Urothelium cell line (cell line): ENCODE measurements at regions not wholly inside any gene's neighbourhood (a gene's known extent, or its start where the extent isn't known, plus 50 kb on each side); places are given as distances from the start of the nearest gene placed in this dataset.

Source experiments
- DNase-seq: peaks from one replicate; pipeline ENCODE4 v3.0.0; 2011; ENCODE audit warnings: low spot score, mixed read lengths
- FAIRE-seq: peaks from 2 replicates; lab custom pipeline; 2011; peaks lifted over from hg19 to GRCh38; lab: Jason Lieb, UNC

DNA sequence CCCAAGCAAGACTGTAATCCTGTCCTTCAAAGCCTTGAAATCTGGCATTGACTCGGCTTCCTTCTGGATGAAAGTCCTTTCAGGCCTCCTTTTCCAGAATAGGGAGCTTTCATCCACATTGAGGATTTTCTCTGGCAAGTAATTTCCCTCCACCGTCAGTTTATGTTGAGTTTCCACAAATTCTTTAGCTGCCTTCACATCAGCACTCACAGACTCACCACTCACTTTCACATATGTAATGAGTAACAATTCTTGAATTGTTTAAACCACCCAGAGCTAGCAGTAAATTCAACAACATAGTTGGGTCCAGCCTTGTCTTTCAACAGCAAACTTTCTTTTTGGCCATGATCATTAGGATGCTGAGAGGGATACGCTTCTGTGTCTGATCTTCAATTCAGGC, 84.3 kb upstream of the PRDM11 start:
- FAIRE-seq (no peak), DNase-seq (no peak)

DNA sequence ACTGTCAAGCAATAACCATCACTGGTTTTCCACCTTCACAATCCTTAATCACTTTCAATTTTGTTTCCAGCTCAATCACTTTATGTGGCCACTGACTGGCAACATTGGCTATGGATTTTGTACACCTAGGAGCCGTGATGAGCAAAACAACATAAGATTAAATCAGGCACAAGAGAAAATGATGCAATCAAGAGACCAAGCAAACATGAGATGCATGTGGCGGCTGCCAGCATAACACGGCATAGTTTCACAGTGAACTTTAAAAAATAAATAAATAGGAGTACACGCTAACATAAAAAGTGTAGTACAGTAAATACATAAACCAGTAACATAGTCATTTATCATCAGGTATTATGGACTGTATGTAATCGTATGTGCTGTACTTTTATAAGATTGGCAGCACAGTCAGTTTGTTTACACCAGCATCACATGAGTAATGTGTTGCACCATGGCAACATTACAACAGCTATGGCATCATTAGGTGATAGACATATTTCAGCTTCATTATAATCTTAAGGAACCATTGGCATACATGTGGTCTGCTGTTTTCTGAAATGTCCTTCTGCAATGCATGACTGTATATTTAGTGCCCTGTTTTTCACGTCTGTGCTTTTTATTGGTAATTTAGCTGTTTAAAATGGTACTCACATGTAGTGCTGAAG, 83.3 kb upstream of the PRDM11 start:
- FAIRE-seq (no peak), DNase-seq (no peak)

DNA sequence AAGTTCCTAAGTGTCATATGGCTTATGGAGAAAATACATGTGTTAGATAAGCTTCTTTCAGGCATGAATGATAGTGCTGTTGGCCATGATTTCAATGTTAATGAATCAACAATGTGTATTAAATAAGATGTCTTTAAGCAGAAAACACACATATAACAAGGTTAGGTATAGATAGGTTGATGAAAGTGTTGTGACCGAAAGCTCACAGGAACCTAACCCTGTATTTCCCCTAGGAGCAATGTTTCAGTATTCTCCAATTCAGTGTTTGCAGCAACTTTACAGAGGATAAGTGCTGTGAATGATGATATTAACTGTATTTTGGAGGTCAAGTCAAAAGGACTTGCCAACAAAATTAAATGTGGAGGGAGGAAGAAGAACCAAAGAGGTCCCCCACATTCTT, 82.8 kb upstream of the PRDM11 start:
- FAIRE-seq (no peak), DNase-seq (no peak)

DNA sequence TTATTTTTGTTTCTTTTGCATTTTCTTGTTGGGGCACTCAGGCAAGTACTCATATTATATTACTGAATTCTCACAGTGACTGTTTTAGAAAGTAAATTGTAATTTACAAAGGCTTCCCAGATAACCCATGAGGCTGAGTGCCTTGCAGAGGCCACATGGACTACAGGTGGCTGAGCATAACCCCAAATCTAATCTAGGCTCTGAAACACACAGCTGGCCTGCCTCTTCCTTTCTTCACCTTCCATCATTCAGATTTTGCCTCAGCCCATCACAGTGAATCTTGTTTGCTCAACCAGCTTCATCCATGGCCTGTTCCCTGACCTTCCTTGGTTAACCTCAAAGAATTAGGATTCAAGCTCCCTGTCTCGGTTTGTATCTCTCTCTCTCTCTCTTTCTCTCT, 78.5 kb upstream of the PRDM11 start:
- DNase-seq (no peak), FAIRE-seq (no peak)

DNA sequence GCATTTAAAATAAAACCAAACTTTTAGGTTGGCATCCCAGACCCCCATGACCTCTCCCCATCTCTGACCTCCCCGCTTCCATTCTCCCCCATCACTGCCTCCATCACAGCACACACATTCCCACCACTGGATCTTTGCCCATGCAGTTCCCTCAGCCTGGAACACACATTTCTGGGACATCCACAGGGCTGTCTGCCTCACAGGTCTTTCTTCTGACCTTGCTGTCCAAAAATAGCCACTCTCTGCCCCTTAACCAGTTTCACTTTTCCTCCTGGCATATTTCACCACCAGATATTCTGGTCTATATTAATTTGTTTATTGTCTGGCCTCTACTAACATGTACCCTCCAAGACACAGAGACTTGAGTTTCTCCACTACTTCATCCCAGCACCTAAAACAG, 75.2 kb upstream of the PRDM11 start:
- FAIRE-seq (no peak), DNase-seq (no peak)

DNA sequence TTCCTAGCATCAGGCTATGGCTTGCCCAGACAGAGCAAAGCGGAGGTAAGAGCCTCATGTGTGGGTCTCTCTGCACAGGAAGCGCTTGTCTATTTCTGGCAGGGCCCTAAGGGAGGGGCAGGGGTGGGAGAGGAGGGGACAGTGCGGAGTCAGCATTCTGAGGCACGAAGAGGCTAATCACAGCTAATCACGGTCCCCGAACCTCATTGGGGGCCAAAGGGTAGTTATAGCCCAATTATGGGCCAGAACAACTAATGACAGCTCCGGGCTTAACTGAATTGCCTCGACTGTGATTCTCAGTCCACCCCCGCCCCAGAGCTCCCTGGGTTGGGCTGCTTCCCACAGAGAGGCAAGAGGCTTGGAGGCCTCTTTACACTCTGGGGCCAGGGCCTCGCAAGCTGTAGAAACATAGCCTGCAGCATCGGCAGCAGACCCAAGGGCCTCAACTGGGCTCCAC, 72.7 kb upstream of the PRDM11 start:
- FAIRE-seq (no peak), DNase-seq (no peak)

DNA sequence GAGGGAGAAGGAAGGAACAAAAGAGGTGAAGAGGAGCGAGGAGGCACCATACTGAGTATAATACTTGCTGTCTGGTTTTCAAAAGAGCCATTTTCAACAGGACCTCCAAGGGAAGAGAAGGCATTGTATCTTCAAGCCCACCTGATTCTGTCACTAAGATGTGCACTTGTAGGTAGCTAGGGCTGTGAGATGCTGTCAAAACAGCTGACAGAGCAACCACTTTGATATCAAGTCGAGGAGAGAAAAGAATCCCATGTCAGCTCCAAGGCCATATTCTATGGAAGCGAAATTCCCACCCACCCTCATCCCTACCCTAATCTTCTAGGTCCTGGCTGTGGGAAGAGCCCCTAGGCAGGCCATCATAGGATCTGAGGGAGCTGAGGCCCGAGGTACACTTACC, 70.9 kb upstream of the PRDM11 start:
- no peak for DNase-seq
- FAIRE-seq = no peak

DNA sequence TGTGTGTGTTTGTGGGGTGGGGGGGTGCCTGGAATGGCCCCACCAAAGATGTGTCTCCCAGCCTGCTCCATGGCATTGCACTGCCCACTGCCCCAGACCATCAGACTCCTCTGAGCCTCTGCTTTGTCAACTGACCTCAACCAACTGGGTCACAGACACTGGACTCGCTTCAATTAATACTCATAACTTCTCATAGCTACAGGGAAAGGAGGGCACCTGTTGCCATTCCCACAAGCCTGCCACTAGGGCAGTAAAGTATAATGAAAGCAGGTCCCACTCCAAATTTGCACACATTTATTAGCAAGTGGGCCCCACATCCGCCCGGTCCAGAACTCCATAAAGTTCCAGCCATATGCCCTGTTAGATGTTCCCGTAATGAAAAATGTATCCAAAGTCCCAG, 70.5 kb upstream of the PRDM11 start:
- no peak for FAIRE-seq

DNA sequence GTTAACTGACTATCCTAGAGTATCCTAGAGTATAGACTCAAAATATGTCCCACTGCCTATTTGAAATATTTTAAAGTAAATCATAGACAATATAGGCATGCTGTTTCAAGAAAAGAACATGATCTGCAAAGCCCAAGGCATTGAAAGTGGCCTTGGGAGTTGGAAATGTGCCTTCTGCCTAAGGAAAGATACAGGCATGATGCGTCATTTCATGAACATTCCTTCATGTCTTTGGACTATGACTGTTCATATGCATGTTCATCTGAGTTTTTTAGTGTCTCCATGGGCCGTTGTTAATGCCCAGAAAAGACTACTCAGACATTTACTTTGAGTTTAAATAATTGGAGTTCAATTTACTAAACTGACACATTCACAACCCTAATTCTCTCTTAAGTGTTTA, 69.7 kb upstream of the PRDM11 start:
- FAIRE-seq (no peak), DNase-seq (no peak)

More for the DNA sequence above, 70.5 kb upstream of the PRDM11 start:
- DNase-seq = no peak

DNA sequence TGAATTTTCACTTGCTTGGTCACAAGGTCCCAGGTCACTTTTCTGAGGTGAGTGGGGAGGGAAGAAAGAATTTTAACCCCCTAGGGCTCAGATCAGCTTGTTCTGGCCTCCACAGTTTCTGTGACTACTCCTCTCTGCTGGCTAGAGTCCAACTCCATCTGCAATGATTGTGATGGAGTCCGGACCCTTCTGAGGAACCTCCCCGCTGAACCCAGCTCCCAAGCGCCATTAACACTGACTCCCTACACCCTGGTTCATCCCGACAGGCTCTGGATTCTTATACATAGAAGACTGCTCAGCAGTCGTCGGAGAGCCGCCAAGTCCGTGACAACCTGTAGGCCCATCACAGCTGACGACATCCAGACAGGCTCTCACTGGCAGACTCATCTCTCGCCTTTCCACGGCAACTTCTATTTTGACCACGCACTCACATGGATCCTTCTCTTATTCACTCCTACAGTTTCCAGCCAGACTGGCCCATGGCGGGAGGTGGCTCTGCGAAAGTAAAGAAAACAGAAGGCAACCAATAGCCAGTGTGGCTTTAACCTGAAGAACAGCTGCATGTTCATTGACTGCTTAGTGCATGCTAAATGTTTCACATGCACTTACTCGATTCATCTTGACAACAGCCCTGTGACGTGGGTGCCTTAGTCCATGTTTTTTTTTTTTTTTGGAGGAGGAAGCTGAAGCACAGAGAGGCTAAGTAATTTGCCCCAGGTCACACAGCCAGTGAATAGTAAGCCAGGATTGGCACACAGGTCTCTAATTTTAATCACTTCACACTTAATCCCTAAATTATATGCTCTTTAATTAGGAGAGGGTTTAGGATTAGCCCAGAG, 68.0 kb upstream of the PRDM11 start:
- FAIRE-seq = no peak
- no peak for DNase-seq

DNA sequence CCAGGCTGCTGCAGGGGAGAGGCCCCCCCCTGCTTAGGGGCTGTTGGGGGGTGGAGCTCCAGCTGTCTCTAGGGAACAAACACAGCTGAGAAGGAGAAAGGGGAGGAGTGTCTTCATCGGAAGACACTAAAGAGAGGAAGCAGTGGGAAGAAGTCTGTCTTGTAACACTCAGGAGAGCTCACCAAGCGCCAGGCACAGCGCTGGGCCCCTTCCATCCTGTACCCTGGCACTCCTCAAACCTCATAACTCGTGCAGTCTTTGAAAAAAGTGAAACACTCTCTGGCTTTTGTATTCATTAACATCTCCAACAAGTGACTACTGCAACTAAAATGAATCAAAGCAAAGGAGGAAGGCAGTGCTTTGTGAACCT, 67.4 kb upstream of the PRDM11 start:
- peak; percentile 21 for DNase-seq
- FAIRE-seq = no peak

DNA sequence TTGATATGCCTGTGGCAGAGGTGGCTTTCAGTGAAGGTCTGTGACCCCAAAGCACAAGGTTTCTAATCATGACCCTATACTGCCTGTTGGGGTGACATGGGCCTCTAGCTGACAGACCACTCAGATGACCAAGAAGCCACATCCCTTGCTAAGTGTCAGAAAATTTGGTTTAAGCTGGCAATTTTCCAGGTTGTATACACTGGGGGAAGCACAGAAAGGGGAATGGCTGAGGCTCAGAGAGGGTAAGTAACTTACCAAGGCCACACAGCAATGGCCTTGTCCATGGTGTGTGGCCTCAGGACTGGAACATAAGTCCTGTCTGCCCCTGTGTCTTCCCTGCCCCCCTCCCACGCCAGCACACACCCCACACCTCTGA, 66.9 kb upstream of the PRDM11 start:
- FAIRE-seq = no peak
- no peak for DNase-seq

DNA sequence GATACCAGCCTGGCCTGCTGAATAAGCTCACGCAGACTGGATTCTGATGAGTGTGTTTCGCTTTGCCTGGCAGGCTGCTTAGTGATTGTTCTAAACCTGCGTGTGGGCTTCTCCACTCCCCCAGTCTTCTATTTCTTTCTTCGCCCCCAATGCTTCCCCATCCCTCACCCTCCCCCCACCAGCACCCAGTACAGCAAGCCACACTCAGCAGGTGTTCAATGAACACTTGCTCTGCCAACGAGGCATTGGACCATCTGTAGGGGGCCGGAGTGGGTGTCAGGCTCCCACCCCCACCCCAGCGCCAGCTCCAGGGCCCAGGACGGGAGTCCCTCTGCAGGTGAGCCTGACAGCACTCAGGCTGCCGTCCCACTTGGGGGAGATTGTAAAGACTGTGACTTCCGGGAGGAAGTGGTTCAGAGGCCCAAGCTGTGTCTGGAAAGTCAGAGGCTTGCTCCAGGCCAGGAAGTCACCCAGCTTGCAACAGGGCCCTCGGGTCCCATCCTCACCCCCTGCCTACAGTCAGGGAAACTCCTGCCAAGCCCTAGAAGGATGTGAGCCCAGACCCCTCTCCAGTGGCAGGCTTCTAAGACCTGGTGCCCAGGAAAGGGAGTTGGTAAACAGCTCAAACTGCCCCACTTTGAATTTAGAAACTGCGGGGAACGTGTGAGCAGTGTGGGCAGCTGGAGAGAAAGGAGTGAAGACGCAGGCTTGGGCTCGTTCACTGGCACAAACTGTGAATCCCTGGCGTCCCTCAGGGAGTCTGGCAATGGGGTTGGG, 66.3 kb upstream of the PRDM11 start:
- FAIRE-seq (no peak), DNase-seq (no peak)

DNA sequence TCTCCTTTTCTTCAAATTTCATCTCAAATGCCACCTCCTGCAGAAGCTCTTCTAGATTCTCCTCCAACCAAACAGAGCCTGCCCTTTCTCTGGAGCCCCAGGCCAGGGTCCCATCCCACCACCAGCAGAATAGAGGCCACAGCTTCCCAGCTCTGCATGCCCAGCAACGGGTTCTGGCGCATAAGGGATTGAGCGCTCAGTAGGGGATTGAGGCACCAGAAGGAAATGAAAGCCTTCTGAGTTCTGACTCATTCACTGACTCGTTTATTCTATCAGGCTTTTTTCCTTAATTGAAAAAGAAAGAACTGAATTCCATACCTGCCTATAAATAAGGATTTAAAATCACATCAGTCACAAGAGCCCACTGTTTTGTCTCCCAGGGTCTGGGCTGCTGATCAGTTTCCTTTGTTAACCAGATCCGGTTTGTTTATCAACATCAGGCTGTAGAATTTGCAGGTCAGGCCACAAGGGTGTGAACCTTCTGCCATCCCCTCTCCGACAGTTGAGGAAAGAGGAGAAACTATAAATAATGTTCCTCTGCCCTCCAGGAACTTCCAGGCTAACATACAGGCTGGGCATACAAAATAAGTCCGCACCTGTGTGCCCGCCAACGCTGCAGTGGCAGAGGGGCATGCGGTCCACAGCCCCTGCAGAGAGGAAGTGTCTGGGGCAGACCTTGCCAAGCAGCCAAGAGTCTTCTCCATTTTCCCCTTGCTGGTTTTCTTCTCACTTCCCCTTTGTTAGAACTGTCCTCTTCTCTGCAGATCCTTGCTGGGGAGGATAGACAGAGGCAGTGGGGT, 63.5 kb upstream of the PRDM11 start:
- FAIRE-seq (no peak), DNase-seq (no peak)

DNA sequence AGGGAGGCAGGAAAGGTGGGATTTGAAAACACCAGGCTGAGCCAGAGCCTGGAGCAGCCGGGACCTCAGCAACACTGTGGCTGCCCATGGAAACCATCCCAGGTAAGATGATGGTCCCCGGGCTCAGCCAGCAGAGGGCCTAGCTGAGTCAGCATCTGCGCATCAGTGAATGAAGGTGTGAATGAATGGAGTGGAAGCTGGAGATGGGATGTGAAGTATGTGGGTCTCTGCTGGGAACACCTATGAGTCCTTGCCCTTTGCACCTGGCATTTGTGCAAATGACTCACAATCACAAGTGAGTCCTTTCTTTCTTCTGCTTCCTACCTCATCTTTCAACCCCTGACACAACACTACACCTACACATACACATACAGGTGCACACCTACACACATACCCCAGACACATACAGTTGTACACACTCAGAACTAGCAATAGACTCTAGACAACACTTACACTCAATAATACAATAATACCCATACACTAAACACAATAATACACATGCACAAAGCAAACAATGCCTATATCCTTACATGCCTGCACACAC, 62.8 kb upstream of the PRDM11 start:
- DNase-seq (peak; percentile 26), FAIRE-seq (no peak)

DNA sequence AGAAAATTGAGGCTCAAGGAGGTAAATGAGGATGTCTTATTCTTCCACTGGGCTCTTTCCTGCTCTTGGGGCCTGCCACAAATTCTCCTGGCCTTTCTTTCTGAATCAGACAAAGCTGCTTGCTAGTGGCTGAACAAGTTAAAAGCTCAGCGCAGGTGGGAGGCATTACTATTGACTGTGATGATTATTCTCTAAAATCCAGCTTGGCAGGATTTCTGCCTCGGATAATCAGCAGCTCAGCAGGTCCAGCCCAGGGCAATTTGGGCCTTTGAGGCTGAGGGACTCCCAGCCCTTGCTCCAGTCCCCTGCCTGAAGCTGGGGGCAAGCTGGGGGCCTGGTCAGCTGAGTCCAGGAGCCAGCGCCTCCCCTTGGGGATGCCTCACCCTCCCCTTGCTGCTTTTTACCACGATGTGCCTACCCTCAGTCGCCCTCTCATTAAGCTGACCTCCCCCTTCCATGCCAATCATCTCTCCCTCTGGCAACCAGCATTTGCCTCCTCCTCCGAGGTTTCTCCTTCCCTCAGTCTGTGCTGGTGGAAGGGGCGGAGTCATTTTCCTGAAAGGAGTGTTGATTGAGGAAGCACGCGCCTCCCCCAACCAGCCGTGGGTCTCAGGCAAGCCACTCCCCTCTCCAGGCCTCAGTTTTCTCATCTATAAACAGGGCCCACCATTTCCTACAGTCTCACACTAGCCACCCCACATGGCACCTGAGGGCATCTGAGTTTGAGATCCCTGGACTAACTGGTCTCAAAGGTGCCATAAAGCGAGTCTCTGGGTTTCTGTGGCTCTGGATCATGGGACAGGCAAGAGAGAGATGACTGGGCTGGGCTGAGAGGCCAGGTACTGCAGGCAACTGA, 60.6 kb upstream of the PRDM11 start:
- FAIRE-seq = no peak

DNA sequence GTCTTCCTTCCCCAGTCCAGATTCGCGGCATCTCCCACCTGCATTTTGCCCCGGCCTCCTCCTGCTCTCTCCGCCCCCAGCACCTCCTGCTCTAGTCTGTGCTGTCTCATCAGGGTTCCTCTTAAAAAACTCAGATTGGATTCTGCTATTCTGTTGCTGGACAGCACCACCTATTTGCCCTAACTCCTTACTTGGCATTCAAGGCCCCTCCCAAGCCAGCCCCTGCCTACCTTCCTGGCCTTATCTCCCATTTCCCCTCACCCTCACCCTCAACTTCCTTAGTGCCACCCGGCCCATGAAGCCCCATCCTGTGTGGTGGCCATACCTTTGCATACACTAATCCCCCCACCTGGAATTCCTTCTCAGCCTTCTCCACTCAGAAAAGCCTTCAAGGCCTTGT, 59.9 kb upstream of the PRDM11 start:
- FAIRE-seq (no peak), DNase-seq (no peak)

More for the DNA sequence above, 60.6 kb upstream of the PRDM11 start:
- DNase-seq = no peak

DNA sequence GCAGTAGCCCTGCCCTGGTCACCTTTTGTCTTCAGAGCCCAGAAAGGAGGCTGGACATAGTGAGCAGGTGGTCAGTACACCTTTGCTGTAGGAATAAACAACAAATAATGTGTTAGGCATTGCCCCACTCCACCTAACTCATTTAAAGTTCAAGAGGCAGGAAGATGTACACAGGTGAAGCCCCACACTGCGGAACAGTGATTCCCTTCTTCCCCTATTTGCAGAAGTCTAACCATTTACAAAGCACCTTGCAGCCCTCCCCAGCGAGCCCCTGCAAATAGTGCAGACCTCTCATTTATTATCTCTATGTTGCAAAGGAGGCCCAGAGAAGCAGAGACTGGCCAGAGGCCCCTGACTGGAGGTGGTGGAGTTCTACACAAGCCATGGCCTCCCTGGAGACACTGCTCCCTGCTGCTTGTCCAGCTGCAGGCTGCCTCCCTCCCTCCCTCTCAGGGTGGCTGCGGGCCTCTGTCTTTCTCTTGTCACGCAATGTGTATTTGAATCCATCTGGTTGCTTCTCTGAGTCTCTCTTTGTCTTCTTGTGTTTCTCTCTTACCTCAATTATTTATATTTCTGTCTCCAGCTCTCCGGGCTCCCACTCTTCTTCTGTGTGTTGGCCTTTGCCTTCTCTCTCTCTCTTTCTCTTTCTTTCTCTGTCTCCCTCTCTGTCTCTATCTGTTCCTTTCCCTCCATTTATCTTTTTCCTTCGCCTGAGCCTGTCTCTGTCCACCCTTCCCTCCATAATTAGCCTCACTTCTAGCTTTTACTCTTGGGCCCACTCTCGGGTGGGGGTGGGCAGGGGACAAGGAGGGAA, 59.1 kb upstream of the PRDM11 start:
- DNase-seq (no peak), FAIRE-seq (no peak)

DNA sequence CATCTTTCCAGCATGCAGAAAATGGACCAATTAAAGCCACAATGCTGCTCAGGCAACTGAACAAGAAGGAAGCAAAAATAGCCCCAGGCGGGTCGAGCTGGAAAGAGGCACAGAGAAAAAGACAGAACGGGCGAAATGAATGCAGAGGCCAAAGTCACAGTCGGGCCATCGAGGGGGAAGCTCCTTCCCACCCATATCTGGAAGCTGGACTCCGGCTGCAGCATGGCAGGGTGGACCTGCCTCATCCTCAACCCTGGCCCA, 58.6 kb upstream of the PRDM11 start:
- FAIRE-seq = no peak
- DNase-seq = no peak
